GM12878 (cell line): ENCODE measurements at regions not wholly inside any gene's neighbourhood (a gene's known extent, or its start where the extent isn't known, plus 50 kb on each side); places are given as distances from the start of the nearest gene placed in this dataset.

Experiments used
- ATAC-seq: fragments of 200-7000 bp; cut with Tn5 transposase; 3 replicates; pipeline ENCODE4 v1.9.1; 2020; ENCODE audit warnings: mild to moderate bottlenecking, moderate library complexity
- BruUV-seq: library from RNA; stranded (reverse); fragments of 400-500 nt; replicated peaks from 2 replicates; lab custom pipeline; 2021; lab: Mats Ljungman, UMichigan
- CTCF ChIA-PET: fragments of 300-600 bp; sonication (Branson Sonifier 250); formaldehyde crosslinking; extraction: SDS; loops from one replicate; lab custom pipeline; 2021; ENCODE audit warnings: inconsistent platforms; lab: Yijun Ruan, JAX
- POLR2A ChIA-PET: fragments of 350-600 bp; formaldehyde crosslinking; extraction: SDS; loops from one replicate; lab custom pipeline; 2021; ENCODE audit warnings: inconsistent platforms; lab: Charles Lee
- RAD21 ChIA-PET: fragments of 300-600 bp; sonication (Branson Sonifier 250); formaldehyde crosslinking; loops from one replicate; lab custom pipeline; 2023; ENCODE audit warnings: antibody characterized with exemption; ENCODE audit not compliant: unreplicated experiment; lab: Charles Lee
- SMC1A ChIA-PET: fragments of 300-600 bp; sonication (Branson Sonifier 250); formaldehyde crosslinking; loops from one replicate; lab custom pipeline; 2023; ENCODE audit not compliant: unreplicated experiment, uncharacterized antibody; lab: Charles Lee
- DNase-seq: peaks from one replicate; pipeline ENCODE4 v3.0.0-alpha.2; 2011; ENCODE audit warnings: low read depth, low spot score
- FAIRE-seq: peaks from 3 replicates; lab custom pipeline; 2011; peaks lifted over from hg19 to GRCh38; lab: Jason Lieb, UNC
- H2AFZ ChIP-seq: 2 replicates; pipeline ENCODE4 v1.6.0; 2011; ENCODE audit warnings: low read depth, low read length, control low read depth; ENCODE audit not compliant: control insufficient read depth
- H3K27ac ChIP-seq: 2 replicates; pipeline ENCODE4 v1.5.1; 2011; ENCODE audit warnings: control low read depth; ENCODE audit not compliant: control insufficient read depth, insufficient read depth
- H3K27me3 ChIP-seq, 2 experiments: replicated peaks in 1 of 2; 2 replicates each; pipeline versions ENCODE4 v1.6.0 to v1.6.1; 2011; ENCODE audit warnings: low read length in 1 of 2; ENCODE audit not compliant: control insufficient read depth in 2 of 2, insufficient read depth in 2 of 2
- H3K36me3 ChIP-seq, 2 experiments: 2 replicates each; pipeline ENCODE4 v1.5.1; 2011; ENCODE audit warnings: low read length in 1 of 2; ENCODE audit not compliant: control insufficient read depth in 2 of 2, insufficient read depth in 2 of 2
- H3K4me1 ChIP-seq: 2 replicates; pipeline ENCODE4 v1.6.1; 2011; ENCODE audit warnings: mild to moderate bottlenecking, low read length, moderate library complexity, mixed read lengths; ENCODE audit not compliant: control insufficient read depth, insufficient read depth
- H3K4me2 ChIP-seq: 2 replicates; pipeline ENCODE4 v1.6.0; 2011; ENCODE audit warnings: control low read depth; ENCODE audit not compliant: control insufficient read depth, insufficient read depth
- H3K4me3 ChIP-seq: fragments of 200-600 bp; sonication (generic); 2 replicates; pipeline ENCODE4 v1.5.1; 2016
- H3K79me2 ChIP-seq: 2 replicates; pipeline ENCODE4 v1.6.0; 2011; ENCODE audit warnings: low read length; ENCODE audit not compliant: control insufficient read depth, insufficient read depth
- H3K9ac ChIP-seq: 2 replicates; pipeline ENCODE4 v1.8.0; 2011; ENCODE audit warnings: low read length, control low read depth, mixed read lengths; ENCODE audit not compliant: control insufficient read depth, insufficient read depth
- H3K9me3 ChIP-seq: replicated peaks from 3 replicates; pipeline ENCODE4 v1.5.1; 2011; ENCODE audit warnings: mild to moderate bottlenecking, low read length; ENCODE audit not compliant: control insufficient read depth, insufficient read depth
- H4K20me1 ChIP-seq: 2 replicates; pipeline ENCODE4 v1.6.0; 2011; ENCODE audit not compliant: control insufficient read depth, insufficient read depth
- BCLAF1 ChIP-seq: fragments of 450-650 bp; IDR thresholded peaks from 2 replicates; pipeline ENCODE4 v1.6.1; 2017; ENCODE audit warnings: antibody characterized with exemption, mild to moderate bottlenecking, moderate library complexity
- CHD2 ChIP-seq: IDR thresholded peaks from 2 replicates; pipeline ENCODE4 v1.6.1; 2011; ENCODE audit warnings: low read depth, low read length, improper control_type of control experiment, borderline replicate concordance
- IRF4 ChIP-seq: IDR thresholded peaks from 2 replicates; pipeline ENCODE4 v1.6.1; 2011; ENCODE audit warnings: low read depth, low read length
- LARP7 ChIP-seq: fragments of 450-650 bp; IDR thresholded peaks from 2 replicates; pipeline ENCODE4 v1.6.1; 2017; ENCODE audit warnings: mild to moderate bottlenecking
- PBX3 ChIP-seq: IDR thresholded peaks from 2 replicates; pipeline ENCODE4 v1.6.1; 2011; ENCODE audit warnings: mild to moderate bottlenecking, low read depth, low read length, moderate library complexity; ENCODE audit not compliant: insufficient replicate concordance
- RCOR1 ChIP-seq: conservative IDR thresholded peaks from 2 replicates; pipeline ENCODE4 v1.6.1; 2012; ENCODE audit warnings: low read depth, low read length, improper control_type of control experiment
- RUNX3 ChIP-seq: IDR thresholded peaks from 2 replicates; pipeline ENCODE4 v1.6.1; 2012; ENCODE audit warnings: low read length, inconsistent platforms
- SIN3A ChIP-seq: IDR thresholded peaks from 2 replicates; pipeline ENCODE4 v1.6.1; 2012; ENCODE audit warnings: low read depth, low read length, improper control_type of control experiment
- SREBF2 ChIP-seq: IDR thresholded peaks from 2 replicates; pipeline ENCODE4 v1.6.1; 2012; ENCODE audit warnings: mild to moderate bottlenecking, low read length
- STAT1 ChIP-seq: fragments of 450-650 bp; conservative IDR thresholded peaks from 2 replicates; pipeline ENCODE4 v1.6.1; 2014; ENCODE audit warnings: antibody characterized with exemption, mild to moderate bottlenecking
- SUZ12 ChIP-seq: fragments of 200-600 bp; sonication (generic); IDR thresholded peaks from one replicate; pipeline ENCODE4 v1.6.1; 2018; ENCODE audit warnings: antibody characterized with exemption, mild to moderate bottlenecking; ENCODE audit not compliant: unreplicated experiment
- in situ Hi-C: fragments of 300-500 bp; cut with MboI; formaldehyde crosslinking; loops from 9 replicates; pipeline ENCODE4 v1.14.3; 2018; ENCODE audit warnings: mixed read lengths
- intact Hi-C: fragments of 100-400 bp; cut with micrococcal nuclease; formaldehyde crosslinking; loops from one replicate; pipeline ENCODE4 v1.14.2; 2022; ENCODE audit not compliant: unreplicated experiment
- TF ChIP-seq, protein P1 (sequence below): IDR thresholded peaks from 2 replicates; pipeline ENCODE4 v1.6.1; 2011; ENCODE audit warnings: low read depth, low read length, improper control_type of control experiment, borderline replicate concordance
- TF ChIP-seq, protein P2 (sequence below): IDR thresholded peaks from 2 replicates; pipeline ENCODE4 v1.6.1; 2011; ENCODE audit warnings: borderline replicate concordance, low read depth, mild to moderate bottlenecking, moderate library complexity, mixed read lengths, low read length; ENCODE audit not compliant: insufficient read depth; ENCODE audit errors: extremely low read length
- TF ChIP-seq, protein P3 (sequence below): IDR thresholded peaks from 2 replicates; pipeline ENCODE4 v1.6.1; 2012; ENCODE audit warnings: mild to moderate bottlenecking, low read depth, low read length

- RAD21 ChIA-PET, result no interaction called here
- no peak for FAIRE-seq
- no TSS peak for BruUV-seq
These were observed 556.2 kb upstream of the SUCLG2 start for GRCh38 chr3:68210635-68211034.

More at GRCh38 chr3:68210635-68211034, 556.2 kb upstream of the SUCLG2 start:
- ChIA-PET POLR2A (no interaction called here), SMC1A (interaction anchor here (1.2 kb wide), 1 partner anchor 8 kb away, joined by 3 read pairs; no protein-coding TSS in a partner anchor), CTCF (interaction anchor here (0.8 to 1.1 kb wide), 2 partner anchors 153 to 390 kb away, joined by 3 read pairs; no protein-coding TSS in a partner anchor)
- TF ChIP-seq STAT1, result no peak
- no peak for TF ChIP-seq RCOR1
- TF ChIP-seq CHD2, result no peak
- TF ChIP-seq LARP7, result no peak
- TF ChIP-seq, protein P1, sequence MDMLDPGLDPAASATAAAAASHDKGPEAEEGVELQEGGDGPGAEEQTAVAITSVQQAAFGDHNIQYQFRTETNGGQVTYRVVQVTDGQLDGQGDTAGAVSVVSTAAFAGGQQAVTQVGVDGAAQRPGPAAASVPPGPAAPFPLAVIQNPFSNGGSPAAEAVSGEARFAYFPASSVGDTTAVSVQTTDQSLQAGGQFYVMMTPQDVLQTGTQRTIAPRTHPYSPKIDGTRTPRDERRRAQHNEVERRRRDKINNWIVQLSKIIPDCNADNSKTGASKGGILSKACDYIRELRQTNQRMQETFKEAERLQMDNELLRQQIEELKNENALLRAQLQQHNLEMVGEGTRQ, result no peak
- no peak for TF ChIP-seq SUZ12
- TF ChIP-seq BCLAF1, result no peak
- TF ChIP-seq PBX3, result no peak
- TF ChIP-seq IRF4, result no peak
- no peak for TF ChIP-seq SREBF2
- TF ChIP-seq SIN3A, result no peak
- TF ChIP-seq, protein P2, sequence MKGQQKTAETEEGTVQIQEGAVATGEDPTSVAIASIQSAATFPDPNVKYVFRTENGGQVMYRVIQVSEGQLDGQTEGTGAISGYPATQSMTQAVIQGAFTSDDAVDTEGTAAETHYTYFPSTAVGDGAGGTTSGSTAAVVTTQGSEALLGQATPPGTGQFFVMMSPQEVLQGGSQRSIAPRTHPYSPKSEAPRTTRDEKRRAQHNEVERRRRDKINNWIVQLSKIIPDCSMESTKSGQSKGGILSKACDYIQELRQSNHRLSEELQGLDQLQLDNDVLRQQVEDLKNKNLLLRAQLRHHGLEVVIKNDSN, result no peak
- no peak for TF ChIP-seq RUNX3
- TF ChIP-seq, protein P3, sequence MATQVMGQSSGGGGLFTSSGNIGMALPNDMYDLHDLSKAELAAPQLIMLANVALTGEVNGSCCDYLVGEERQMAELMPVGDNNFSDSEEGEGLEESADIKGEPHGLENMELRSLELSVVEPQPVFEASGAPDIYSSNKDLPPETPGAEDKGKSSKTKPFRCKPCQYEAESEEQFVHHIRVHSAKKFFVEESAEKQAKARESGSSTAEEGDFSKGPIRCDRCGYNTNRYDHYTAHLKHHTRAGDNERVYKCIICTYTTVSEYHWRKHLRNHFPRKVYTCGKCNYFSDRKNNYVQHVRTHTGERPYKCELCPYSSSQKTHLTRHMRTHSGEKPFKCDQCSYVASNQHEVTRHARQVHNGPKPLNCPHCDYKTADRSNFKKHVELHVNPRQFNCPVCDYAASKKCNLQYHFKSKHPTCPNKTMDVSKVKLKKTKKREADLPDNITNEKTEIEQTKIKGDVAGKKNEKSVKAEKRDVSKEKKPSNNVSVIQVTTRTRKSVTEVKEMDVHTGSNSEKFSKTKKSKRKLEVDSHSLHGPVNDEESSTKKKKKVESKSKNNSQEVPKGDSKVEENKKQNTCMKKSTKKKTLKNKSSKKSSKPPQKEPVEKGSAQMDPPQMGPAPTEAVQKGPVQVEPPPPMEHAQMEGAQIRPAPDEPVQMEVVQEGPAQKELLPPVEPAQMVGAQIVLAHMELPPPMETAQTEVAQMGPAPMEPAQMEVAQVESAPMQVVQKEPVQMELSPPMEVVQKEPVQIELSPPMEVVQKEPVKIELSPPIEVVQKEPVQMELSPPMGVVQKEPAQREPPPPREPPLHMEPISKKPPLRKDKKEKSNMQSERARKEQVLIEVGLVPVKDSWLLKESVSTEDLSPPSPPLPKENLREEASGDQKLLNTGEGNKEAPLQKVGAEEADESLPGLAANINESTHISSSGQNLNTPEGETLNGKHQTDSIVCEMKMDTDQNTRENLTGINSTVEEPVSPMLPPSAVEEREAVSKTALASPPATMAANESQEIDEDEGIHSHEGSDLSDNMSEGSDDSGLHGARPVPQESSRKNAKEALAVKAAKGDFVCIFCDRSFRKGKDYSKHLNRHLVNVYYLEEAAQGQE, result no peak
- no peaks in the 10 kb centered on the region for H4K20me1 ChIP-seq
- H3K4me1 ChIP-seq, result no peaks in the 10 kb centered on the region
- no peaks in the 10 kb centered on the region for H3K79me2 ChIP-seq
- no peak overlapping the region for H3K4me2 ChIP-seq
- H3K4me3 ChIP-seq, result no peak overlapping the region
- no peaks in the 10 kb centered on the region for H3K9me3 ChIP-seq
- no peak overlapping the region for H2AFZ ChIP-seq
- no peaks in the 10 kb centered on the region for H3K27me3 ChIP-seq
- ATAC-seq, result no peak
- in situ Hi-C loops (no loop called here), intact Hi-C loops (no loop called here)
- no peak for DNase-seq
- H3K36me3 ChIP-seq, result no peaks in the 10 kb centered on the region
- H3K9ac ChIP-seq, result no peak overlapping the region
- H3K27ac ChIP-seq, result no peak overlapping the region
